ENCODE measurements at regions not wholly inside any gene's neighbourhood (a gene's known extent, or its start where the extent isn't known, plus 50 kb on each side); places are given as distances from the start of the nearest gene placed in this dataset.

- TF ChIP-seq CTCF (optimal IDR thresholded peaks at IDR 0.05 in 1 of 3, IDR thresholded peaks at IDR 0.05 in 1 of 3, conservative IDR thresholded peaks at IDR 0.05 in 1 of 3; ENCODE audit: extremely low read depth in 1 of 3, insufficient read depth in 2 of 3, low read length in 3 of 3) (no peak), EZH2 (IDR thresholded peaks at IDR 0.05; ENCODE audit: low read length) (no peak)
- Histone ChIP-seq H3K4me3 (ENCODE audit: control insufficient read depth in 2 of 3, extremely low read depth in 1 of 3, insufficient read depth in 2 of 3, low read depth in 1 of 3, low read length in 3 of 3) (no peak overlapping the region), H3K27me3 (ENCODE audit: control insufficient read depth, extremely low read depth, insufficient read depth, low read length) (no peaks in the 10 kb centered on the region), H3K36me3 (ENCODE audit: control insufficient read depth in 2 of 2, extremely low read depth in 1 of 2, insufficient read depth in 2 of 2, low read length in 2 of 2) (no peaks in the 10 kb centered on the region), H3K9ac (ENCODE audit: control insufficient read depth, extremely low read depth, insufficient read depth, low read length) (no peak overlapping the region), H3K9me3 (ENCODE audit: control insufficient read depth, low read depth, low read length) (no peaks in the 10 kb centered on the region), H3K9me1 (ENCODE audit: control insufficient read depth, extremely low read depth, insufficient read depth, low read length) (no peaks in the 10 kb centered on the region), H2AFZ (ENCODE audit: control insufficient read depth, low read length) (no peak overlapping the region), H3K4me2 (ENCODE audit: control insufficient read depth, extremely low read depth, insufficient read depth, low read depth, low read length) (no peak overlapping the region), H3K79me2 (ENCODE audit: control insufficient read depth, insufficient read depth, low read length) (no peaks in the 10 kb centered on the region), H4K20me1 (ENCODE audit: control insufficient read depth, extremely low read depth, insufficient read depth, low read length) (no peaks in the 10 kb centered on the region), H3K27ac (ENCODE audit: control insufficient read depth, insufficient read depth, low read length) (no peak overlapping the region), H3K4me1 (ENCODE audit: control insufficient read depth, extremely low read depth, insufficient read depth, low read length) (no peaks in the 10 kb centered on the region)
- FAIRE-seq (no peak), DNase-seq (ENCODE audit: low read depth, low spot score) (no peak)
- dilution Hi-C loops (cut with MboI; ENCODE audit: extremely low pct_ligation_motif_present, low sequenced_read_pairs): no loop called here
These were observed 55.2 kb downstream of the RTL3 start for GRCh38 chrX:78603908-78604307.

- TF ChIP-seq EZH2 (IDR thresholded peaks at IDR 0.05; ENCODE audit: low read length) (no peak), CTCF (optimal IDR thresholded peaks at IDR 0.05 in 1 of 3, IDR thresholded peaks at IDR 0.05 in 1 of 3, conservative IDR thresholded peaks at IDR 0.05 in 1 of 3; ENCODE audit: extremely low read depth in 1 of 3, insufficient read depth in 2 of 3, low read length in 3 of 3) (peak in 1 of 3 experiments; percentile 19)
These were observed 63.1 kb downstream of the RTL3 start for GRCh38 chrX:78595901-78596502.

More at GRCh38 chrX:78595901-78596502, 63.1 kb downstream of the RTL3 start:
- H3K4me2 ChIP-seq (ENCODE audit: control insufficient read depth, extremely low read depth, insufficient read depth, low read depth, low read length): no peak overlapping the region
- dilution Hi-C loops (cut with MboI; ENCODE audit: extremely low pct_ligation_motif_present, low sequenced_read_pairs): no loop called here
- no peaks in the 10 kb centered on the region for H3K79me2 ChIP-seq (ENCODE audit: control insufficient read depth, insufficient read depth, low read length)
- H3K36me3 ChIP-seq (ENCODE audit: control insufficient read depth in 2 of 2, extremely low read depth in 1 of 2, insufficient read depth in 2 of 2, low read length in 2 of 2): no peaks in the 10 kb centered on the region
- H3K9me1 ChIP-seq (ENCODE audit: control insufficient read depth, extremely low read depth, insufficient read depth, low read length): no peaks in the 10 kb centered on the region
- no peak overlapping the region for H3K27ac ChIP-seq (ENCODE audit: control insufficient read depth, insufficient read depth, low read length)
- H3K9ac ChIP-seq (ENCODE audit: control insufficient read depth, extremely low read depth, insufficient read depth, low read length): no peak overlapping the region
- DNase-seq (ENCODE audit: low read depth, low spot score) (no peak), FAIRE-seq (no peak)
- no peaks in the 10 kb centered on the region for H4K20me1 ChIP-seq (ENCODE audit: control insufficient read depth, extremely low read depth, insufficient read depth, low read length)
- no peak overlapping the region for H3K4me3 ChIP-seq (ENCODE audit: control insufficient read depth in 2 of 3, extremely low read depth in 1 of 3, insufficient read depth in 2 of 3, low read depth in 1 of 3, low read length in 3 of 3)
- no peaks in the 10 kb centered on the region for H3K4me1 ChIP-seq (ENCODE audit: control insufficient read depth, extremely low read depth, insufficient read depth, low read length)
- H2AFZ ChIP-seq (ENCODE audit: control insufficient read depth, low read length): no peak overlapping the region
- no peaks in the 10 kb centered on the region for H3K27me3 ChIP-seq (ENCODE audit: control insufficient read depth, extremely low read depth, insufficient read depth, low read length)
- no peaks in the 10 kb centered on the region for H3K9me3 ChIP-seq (ENCODE audit: control insufficient read depth, low read depth, low read length)

All from keratinocyte (primary cell).